Gastroesophageal sphincter (tissue), 4 donors: ENCODE measurements at regions not wholly inside any gene's neighbourhood (a gene's known extent, or its start where the extent isn't known, plus 50 kb on each side); places are given as distances from the start of the nearest gene placed in this dataset.

Experiments
- ATAC-seq: fragments of 150-250 bp; one replicate; pipeline ENCODE4 v1.9.1; 2016; ENCODE audit warnings: mild to moderate bottlenecking, moderate library complexity
- H3K27ac ChIP-seq, 4 donors: fragments of 200-600 bp; sonication (generic) in 3 of 4; 1 replicate in 3 of 4; 2 replicates in 1 of 4; pipeline ENCODE4 v1.5.1; 2016 to 2019
- H3K27me3 ChIP-seq: fragments of 200-600 bp; sonication (generic); one replicate; pipeline ENCODE4 v1.5.1; 2019
- H3K36me3 ChIP-seq, 2 donors: fragments of 200-600 bp; sonication (generic); one replicate each; pipeline ENCODE4 v1.5.1; 2019; ENCODE audit warnings: control low read depth in 1 of 2
- H3K4me1 ChIP-seq, 3 donors: fragments of 200-600 bp; sonication (generic); 1 replicate in 2 of 3; 2 replicates in 1 of 3; pipeline ENCODE4 v1.5.1; 2016 to 2019; ENCODE audit warnings: control low read depth in 2 of 3
- H3K4me3 ChIP-seq, 2 donors: fragments of 200-600 bp; sonication (generic); one replicate each; pipeline ENCODE4 v1.5.1; 2019; ENCODE audit warnings: mild to moderate bottlenecking in 1 of 2, moderate library complexity in 1 of 2
- H3K9me3 ChIP-seq, 3 donors: fragments of 200-600 bp; sonication (generic); one replicate each; pipeline ENCODE4 v1.5.1; 2017 to 2019; ENCODE audit warnings: control low read depth in 2 of 3
- CTCF ChIP-seq, 4 experiments: fragments of 200-600 bp in 2 of 4; fragments of 450-650 bp in 2 of 4; sonication (generic) in 1 of 4; IDR thresholded peaks; one replicate each; pipeline ENCODE4 v1.5.1; 2017 to 2019; ENCODE audit warnings: antibody characterized with exemption in 4 of 4, mild to moderate bottlenecking in 2 of 4, moderate library complexity in 2 of 4
- EP300 ChIP-seq: sonication (generic); formaldehyde crosslinking; IDR thresholded peaks from one replicate; pipeline ENCODE4 v1.6.1; 2017; ENCODE audit warnings: antibody characterized with exemption, mild to moderate bottlenecking
- POLR2A ChIP-seq, 2 donors: fragments of 450-650 bp; IDR thresholded peaks; one replicate each; pipeline ENCODE4 v1.6.1; 2017; ENCODE audit warnings: antibody characterized with exemption in 2 of 2, mild to moderate bottlenecking in 2 of 2, moderate library complexity in 1 of 2
- POLR2AphosphoS5 ChIP-seq: sonication (generic); formaldehyde crosslinking; IDR thresholded peaks from one replicate; pipeline ENCODE4 v1.6.1; 2017; ENCODE audit warnings: antibody characterized with exemption
- WGBS, 2 donors: methylation state at CpG; one replicate each; pipeline ENCODE4 v1.1.5; 2018; ENCODE audit warnings: low coverage in 1 of 2; 5-methylcytosine and 5-hydroxymethylcytosine counted together

- Histone ChIP-seq H3K36me3 (no peaks in the 10 kb centered on the region), H3K9me3 (no peaks in the 10 kb centered on the region), H3K27me3 (no peaks in the 10 kb centered on the region), H3K27ac (peak overlapping the region in 1 of 4 donors; percentile 9), H3K4me3 (no peak overlapping the region), H3K4me1 (peaks cover 0 to 16% (median 0%) of the 10 kb centered on the region in 3 donors)
- WGBS, 2 donors: 52 to 67% methylated on average over 4 of the region's 8 CpGs
- no peak for ATAC-seq
- TF ChIP-seq POLR2A (IDR thresholded peaks at IDR 0.05): no peak
- no peak for TF ChIP-seq EP300
- no peak for TF ChIP-seq CTCF (IDR thresholded peaks at IDR 0.05)
- TF ChIP-seq POLR2AphosphoS5: no peak
Measured at GRCh38 chr5:175253597-175253996, 190.4 kb downstream of the DRD1 start.

DNA sequence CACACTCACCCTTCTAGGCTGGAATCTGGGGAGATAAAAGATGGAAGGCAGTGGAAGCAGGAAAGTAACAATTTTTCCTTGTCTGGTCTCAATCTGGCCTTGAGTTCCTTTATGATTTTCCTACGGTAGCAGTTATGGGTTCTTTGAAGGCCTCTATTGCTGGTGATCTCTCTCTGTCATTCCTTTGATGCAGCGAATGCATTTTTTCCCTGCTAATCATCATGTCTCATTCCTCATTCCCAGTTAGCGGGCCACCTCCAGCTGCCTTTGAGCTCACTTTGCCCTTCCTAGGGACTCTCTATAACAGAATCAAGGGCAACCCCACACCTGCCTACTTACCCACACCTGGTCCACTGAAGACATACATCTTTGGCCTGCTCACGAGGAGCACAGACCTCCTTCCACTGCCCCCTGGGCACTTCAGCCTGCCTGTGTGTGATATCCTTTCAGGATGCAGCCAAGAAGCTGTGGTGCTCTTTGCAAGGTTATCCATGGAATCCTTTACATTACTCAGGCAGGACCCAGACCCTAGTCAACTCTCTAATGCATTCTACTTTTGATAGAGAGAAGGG is 191.7 kb downstream of the DRD1 start:
- H3K36me3 ChIP-seq: no peaks in the 10 kb centered on the region
- peaks cover 0 to 16% (median 0%) of the 10 kb centered on the region in 3 donors for H3K4me1 ChIP-seq
- WGBS, 2 donors: 94 to 100% methylated on average over 1 to 4 of the region's 4 CpGs
- no peak overlapping the region for H3K4me3 ChIP-seq
- H3K9me3 ChIP-seq: no peaks in the 10 kb centered on the region
- no peak overlapping the region for H3K27ac ChIP-seq
- ATAC-seq: no peak
- H3K27me3 ChIP-seq: no peaks in the 10 kb centered on the region
- TF ChIP-seq EP300: no peak

DNA sequence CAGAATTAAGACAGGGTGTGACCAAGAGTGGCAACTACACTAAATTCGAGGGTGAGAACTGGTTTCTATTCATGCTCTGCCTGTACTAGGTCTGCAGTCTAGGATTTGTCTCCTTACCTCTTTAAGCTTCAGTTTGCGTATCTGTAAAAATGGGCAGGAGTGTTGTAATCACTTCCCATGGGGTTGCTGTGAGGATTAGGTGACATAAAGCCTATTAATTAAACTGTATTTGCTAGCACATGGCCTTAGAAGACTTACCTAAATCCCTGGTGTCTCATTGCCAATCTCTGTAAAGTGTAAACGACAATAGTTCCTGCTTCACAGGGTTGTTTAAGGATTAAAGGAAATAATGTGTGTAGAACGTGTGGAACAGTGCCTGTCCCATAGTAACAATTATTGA is 193.6 kb downstream of the DRD1 start:
- no peak overlapping the region for H3K4me3 ChIP-seq
- no peaks in the 10 kb centered on the region for H3K27me3 ChIP-seq
- H3K4me1 ChIP-seq: peaks cover 0 to 16% (median 0%) of the 10 kb centered on the region in 3 donors
- no peak for ATAC-seq
- H3K9me3 ChIP-seq: no peaks in the 10 kb centered on the region
- H3K36me3 ChIP-seq: no peaks in the 10 kb centered on the region
- 71 to 81% methylated on average over 3 to 4 of the region's 4 CpGs for WGBS, 2 donors
- TF ChIP-seq EP300 (no peak), POLR2AphosphoS5 (no peak), POLR2A (IDR thresholded peaks at IDR 0.05) (no peak), CTCF (IDR thresholded peaks at IDR 0.05) (no peak)
- no peak overlapping the region for H3K27ac ChIP-seq

DNA sequence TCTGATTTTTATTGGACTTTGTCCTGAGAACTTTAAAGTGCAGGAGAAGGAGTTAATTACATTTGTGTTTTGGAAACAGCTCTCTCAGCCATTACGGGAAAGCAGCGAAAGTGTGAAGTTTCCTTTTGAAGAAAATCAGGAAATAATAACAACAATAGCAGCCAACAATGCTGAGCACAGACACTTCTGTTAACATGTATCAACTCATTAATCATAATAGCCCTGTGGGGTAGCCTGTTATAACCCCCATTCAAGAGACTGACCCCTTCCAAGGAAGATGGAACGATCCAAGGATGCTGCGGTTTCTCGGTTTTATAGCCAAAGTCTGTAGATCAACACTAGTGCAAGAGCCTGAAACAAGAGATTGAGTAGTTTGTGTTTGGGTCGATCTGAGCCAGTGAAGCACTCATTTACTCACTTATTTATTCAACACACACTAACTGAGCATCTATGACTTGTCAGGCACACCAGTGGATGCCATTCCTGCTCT is 195.5 kb downstream of the DRD1 start:
- no peak for ATAC-seq
- no peaks in the 10 kb centered on the region for H3K27me3 ChIP-seq
- 79 to 91% methylated on average over 6 of the region's 6 CpGs for WGBS, 2 donors
- no peaks in the 10 kb centered on the region for H3K9me3 ChIP-seq
- H3K36me3 ChIP-seq: no peaks in the 10 kb centered on the region
- H3K4me1 ChIP-seq: peaks cover 0 to 3% (median 0%) of the 10 kb centered on the region in 3 donors
- no peak overlapping the region for H3K27ac ChIP-seq
- TF ChIP-seq POLR2A (IDR thresholded peaks at IDR 0.05): no peak
- TF ChIP-seq CTCF (IDR thresholded peaks at IDR 0.05): no peak
- no peak for TF ChIP-seq POLR2AphosphoS5
- no peak for TF ChIP-seq EP300
- no peak overlapping the region for H3K4me3 ChIP-seq

GRCh38 chr5:175246889-175247520 is 197.0 kb downstream of the DRD1 start:
- H3K36me3 ChIP-seq: no peaks in the 10 kb centered on the region
- no peak overlapping the region for H3K4me3 ChIP-seq
- TF ChIP-seq POLR2AphosphoS5 (no peak), POLR2A (IDR thresholded peaks at IDR 0.05) (no peak), EP300 (no peak), CTCF (IDR thresholded peaks at IDR 0.05) (no peak)
- H3K9me3 ChIP-seq: no peaks in the 10 kb centered on the region
- peaks cover 3% of the 10 kb centered on the region for H3K27me3 ChIP-seq
- 9 to 14% methylated on average over 4 of the region's 4 CpGs for WGBS, 2 donors
- H3K27ac ChIP-seq: no peak overlapping the region
- no peak for ATAC-seq
- no peaks in the 10 kb centered on the region for H3K4me1 ChIP-seq
